Astrocyte (in vitro differentiated cells and primary cell): ENCODE measurements at regions not wholly inside any gene's neighbourhood (a gene's known extent, or its start where the extent isn't known, plus 50 kb on each side); places are given as distances from the start of the nearest gene placed in this dataset.

ENCODE experiments used
- CTCF ChIP-seq: IDR thresholded peaks from 2 replicates; pipeline ENCODE4 v1.5.1; 2011; ENCODE audit warnings: low read depth, mild to moderate bottlenecking, inconsistent platforms, low read length, moderate library complexity; ENCODE audit not compliant: insufficient read depth
- EZH2 ChIP-seq: IDR thresholded peaks from 2 replicates; pipeline ENCODE4 v1.6.1; 2012; ENCODE audit warnings: mild to moderate bottlenecking, low read length, inconsistent platforms; ENCODE audit not compliant: insufficient read depth

- TF ChIP-seq CTCF: no peak
- TF ChIP-seq EZH2: no peak
Measured at GRCh38 chr1:36708587-36708986, 225.9 kb upstream of the CSF3R start.
